CD14-positive monocyte (primary cell): ENCODE measurements at regions not wholly inside any gene's neighbourhood (a gene's known extent, or its start where the extent isn't known, plus 50 kb on each side); places are given as distances from the start of the nearest gene placed in this dataset.
"Not testable (repeated sequence)": the region's sequence is repeated elsewhere in the genome, so short reads cannot be mapped to it uniquely, and the experiment has no call there.

Source experiments
- DNase-seq, 3 donors: peaks; one replicate each; pipeline ENCODE4 v3.0.0-alpha.2; 2011 to 2022
- H2AFZ ChIP-seq: 2 replicates; pipeline ENCODE4 v1.6.0; 2012; ENCODE audit warnings: mild to moderate bottlenecking, low read depth, low read length, inconsistent platforms; ENCODE audit not compliant: insufficient read depth, poor library complexity, severe bottlenecking
- H3K27ac ChIP-seq, 2 donors: 1 replicate in 1 of 2; 2 replicates in 1 of 2; pipeline ENCODE4 v1.5.1; 2012 to 2013; ENCODE audit warnings: low read length in 2 of 2, control low read depth in 1 of 2, inconsistent platforms in 1 of 2, low read depth in 1 of 2, mild to moderate bottlenecking in 1 of 2
- H3K27me3 ChIP-seq, 2 donors: one replicate each; pipeline versions ENCODE4 v1.6.0 to v1.6.1; 2011 to 2013; ENCODE audit warnings: low read length in 2 of 2; ENCODE audit not compliant: control insufficient read depth in 2 of 2, insufficient read depth in 2 of 2
- H3K36me3 ChIP-seq, 2 donors: replicated peaks in 1 of 2; 1 replicate in 1 of 2; 2 replicates in 1 of 2; pipeline versions ENCODE4 v1.5.1 to v1.6.1; 2012 to 2013; ENCODE audit warnings: low read length in 2 of 2, control low read depth in 1 of 2, inconsistent platforms in 1 of 2, mild to moderate bottlenecking in 1 of 2; ENCODE audit not compliant: insufficient read depth in 2 of 2, control insufficient read depth in 1 of 2
- H3K4me1 ChIP-seq, 2 donors: 1 replicate in 1 of 2; 2 replicates in 1 of 2; pipeline versions ENCODE4 v1.5.1 to v1.6.1; 2012 to 2013; ENCODE audit warnings: low read length in 2 of 2, control low read depth in 1 of 2, inconsistent platforms in 1 of 2, mild to moderate bottlenecking in 1 of 2, moderate library complexity in 1 of 2; ENCODE audit not compliant: insufficient read depth in 2 of 2, control insufficient read depth in 1 of 2
- H3K4me2 ChIP-seq: replicated peaks from 2 replicates; pipeline ENCODE3; 2012; ENCODE audit warnings: low read length, moderate library complexity, mild to moderate bottlenecking; ENCODE audit not compliant: poor library complexity, severe bottlenecking; ENCODE audit errors: extremely low read depth
- H3K4me3 ChIP-seq, 3 experiments: fragments of 200-600 bp in 1 of 3; sonication (generic) in 1 of 3; replicated peaks in 1 of 3; 1 replicate in 2 of 3; 2 replicates in 1 of 3; pipeline ENCODE4 v1.5.1; 2011 to 2013; ENCODE audit warnings: low read length in 3 of 3, mild to moderate bottlenecking in 3 of 3, control low read depth in 2 of 3, low read depth in 2 of 3, inconsistent platforms in 1 of 3, moderate library complexity in 1 of 3
- H3K79me2 ChIP-seq: 2 replicates; pipeline ENCODE4 v1.6.0; 2012; ENCODE audit warnings: mild to moderate bottlenecking, control low read depth, inconsistent platforms, low read length, moderate library complexity; ENCODE audit not compliant: insufficient read depth
- H3K9ac ChIP-seq: 2 replicates; pipeline ENCODE4 v1.6.0; 2017; ENCODE audit warnings: low read length, mild to moderate bottlenecking; ENCODE audit not compliant: insufficient read depth, poor library complexity, severe bottlenecking
- H3K9me3 ChIP-seq, 2 donors: replicated peaks in 1 of 2; 1 replicate in 1 of 2; 2 replicates in 1 of 2; pipeline versions ENCODE4 v1.5.1 to v1.6.1; 2012 to 2013; ENCODE audit warnings: low read length in 2 of 2, control low read depth in 1 of 2; ENCODE audit not compliant: control insufficient read depth in 1 of 2, insufficient read depth in 1 of 2
- H4K20me1 ChIP-seq: 2 replicates; pipeline ENCODE4 v1.6.0; 2012; ENCODE audit warnings: mild to moderate bottlenecking, low read length, control low read depth, moderate library complexity; ENCODE audit not compliant: insufficient read depth
- H3K27ac Mint-ChIP-seq, 7 donors: one replicate each; pipeline ENCODE4 v1.8.0; 2020; ENCODE audit warnings: mild to moderate bottlenecking in 7 of 7, mixed read lengths in 7 of 7, moderate library complexity in 6 of 7, inconsistent platforms in 2 of 7
- H3K27me3 Mint-ChIP-seq, 3 donors: one replicate each; pipeline ENCODE4 v1.8.0; 2021 to 2022; ENCODE audit warnings: low read depth in 3 of 3, mild to moderate bottlenecking in 3 of 3, mixed read lengths in 3 of 3, moderate library complexity in 3 of 3, inconsistent platforms in 1 of 3
- H3K36me3 Mint-ChIP-seq, 2 donors: one replicate each; pipeline ENCODE4 v1.8.0; 2020; ENCODE audit warnings: mixed read lengths in 2 of 2, inconsistent platforms in 1 of 2, mild to moderate bottlenecking in 1 of 2
- H3K4me1 Mint-ChIP-seq: one replicate; pipeline ENCODE4 v1.8.0; 2020; ENCODE audit warnings: mild to moderate bottlenecking, mixed read lengths
- H3K4me3 Mint-ChIP-seq, 2 donors: one replicate each; pipeline ENCODE4 v1.8.0; 2020; ENCODE audit warnings: mild to moderate bottlenecking in 2 of 2, mixed read lengths in 2 of 2, moderate library complexity in 1 of 2
- H3K9me3 Mint-ChIP-seq, 7 donors: one replicate each; pipeline ENCODE4 v1.8.0; 2020 to 2022; ENCODE audit warnings: mixed read lengths in 7 of 7, mild to moderate bottlenecking in 6 of 7, moderate library complexity in 6 of 7, inconsistent platforms in 2 of 7
- WGBS: methylation state at CpG from one replicate; pipeline ENCODE4 v1.1.5; 2013; ENCODE audit warnings: missing lambda C conversion rate; ENCODE audit not compliant: insufficient coverage; 5-methylcytosine and 5-hydroxymethylcytosine counted together
- intact Hi-C, 2 donors: fragments of 100-400 bp; cut with micrococcal nuclease; formaldehyde crosslinking; loops; one replicate each; pipeline versions ENCODE4 v1.15.0 to v1.15.1; 2023
- TF ChIP-seq, protein P1 (sequence below): fragments of 200-600 bp; IDR thresholded peaks from one replicate; pipeline ENCODE4 v1.8.0; 2022; ENCODE audit warnings: antibody characterized with exemption, mild to moderate bottlenecking

DNA sequence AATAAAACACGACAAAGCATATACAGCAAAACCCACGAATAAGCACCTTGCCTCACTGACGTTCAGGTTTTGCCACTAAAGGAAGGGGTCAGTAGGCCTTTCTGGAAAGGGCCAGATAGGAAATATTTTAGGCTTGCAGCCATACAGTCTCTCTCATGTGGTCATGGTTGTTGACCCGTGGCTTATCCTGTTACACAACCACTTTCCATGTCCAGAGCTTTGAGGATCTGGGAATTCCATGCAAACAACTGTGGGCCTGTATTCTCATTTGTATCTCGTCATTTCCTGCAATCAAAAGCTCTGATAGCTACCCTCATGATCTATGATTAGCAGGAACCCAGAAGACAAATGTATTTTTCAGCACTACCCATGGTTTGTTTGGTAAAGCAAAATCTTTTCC is 108.3 kb downstream of the DRD1 start:
- Mint-ChIP-seq H3K36me3 (no peaks in the 10 kb centered on the region), H3K27me3 (peaks cover 0 to 3% (median 2%) of the 10 kb centered on the region in 3 donors), H3K27ac (no peak overlapping the region)

DNA sequence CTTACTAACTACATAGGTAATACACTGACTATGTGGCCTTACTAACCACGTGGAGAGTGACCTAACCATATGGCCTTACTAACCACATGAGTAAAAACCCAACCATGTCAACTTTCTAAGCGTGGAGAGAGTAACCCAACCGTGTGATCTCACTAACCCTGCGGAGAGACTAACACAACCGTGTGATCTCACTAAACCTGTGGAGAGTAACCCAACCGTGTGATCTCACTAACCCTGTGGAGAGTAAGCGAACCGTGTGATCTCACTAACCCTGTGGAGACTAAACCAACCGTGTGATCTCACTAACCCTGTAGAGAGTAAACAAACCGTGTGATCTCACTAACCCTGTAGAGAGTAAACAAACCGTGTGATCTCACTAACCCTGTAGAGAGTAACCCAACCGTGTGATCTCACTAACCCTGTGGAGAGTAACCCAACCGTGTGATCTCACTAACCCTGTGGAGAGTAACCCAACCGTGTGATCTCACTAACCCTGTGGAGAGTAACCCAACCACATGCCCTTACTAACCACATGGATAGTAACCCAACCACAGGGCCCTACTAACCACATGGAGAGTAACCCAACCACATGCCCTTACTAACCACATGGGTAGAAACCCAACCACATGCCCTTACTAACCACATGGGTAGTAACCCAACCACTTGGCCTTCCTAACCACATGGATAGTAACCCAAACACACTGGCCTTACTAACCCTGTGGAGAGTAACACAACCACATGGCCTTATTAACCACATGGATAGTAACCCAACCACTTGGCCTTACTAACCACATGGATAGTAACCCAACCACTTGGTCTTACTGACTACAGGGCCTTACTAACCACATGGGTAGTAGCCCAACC is 112.6 kb downstream of the DRD1 start:
- H3K4me3 Mint-ChIP-seq, H3K9ac ChIP-seq, H3K27ac ChIP-seq, H3K27ac Mint-ChIP-seq, H3K4me1 ChIP-seq, H4K20me1 ChIP-seq, H3K36me3 Mint-ChIP-seq, H3K27me3 Mint-ChIP-seq, H3K79me2 ChIP-seq, DNase-seq, H2AFZ ChIP-seq, H3K4me2 ChIP-seq, H3K4me1 Mint-ChIP-seq, H3K36me3 ChIP-seq, H3K27me3 ChIP-seq, H3K9me3 ChIP-seq, H3K9me3 Mint-ChIP-seq, intact Hi-C loops, H3K4me3 ChIP-seq: not testable (repeated sequence)
- WGBS = 94% methylated on average over 10 of the region's 14 CpGs

More for the DNA sequence above, 108.3 kb downstream of the DRD1 start:
- Mint-ChIP-seq H3K4me3 (no peak overlapping the region), H3K4me1 (no peaks in the 10 kb centered on the region), H3K9me3 (peaks cover 0 to 7% (median 0%) of the 10 kb centered on the region in 7 donors)
- no peaks in the 10 kb centered on the region for H3K79me2 ChIP-seq
- no peaks in the 10 kb centered on the region for H3K4me1 ChIP-seq
- DNase-seq = no peak
- no peaks in the 10 kb centered on the region for H3K9me3 ChIP-seq
- H3K36me3 ChIP-seq = no peaks in the 10 kb centered on the region
- 79% methylated on average over 2 of the region's 5 CpGs for WGBS
- no peaks in the 10 kb centered on the region for H4K20me1 ChIP-seq
- H3K4me2 ChIP-seq = no peak overlapping the region
- H2AFZ ChIP-seq = no peak overlapping the region
- no peak overlapping the region for H3K4me3 ChIP-seq
- intact Hi-C loops = no loop called here
- TF ChIP-seq, protein P1, sequence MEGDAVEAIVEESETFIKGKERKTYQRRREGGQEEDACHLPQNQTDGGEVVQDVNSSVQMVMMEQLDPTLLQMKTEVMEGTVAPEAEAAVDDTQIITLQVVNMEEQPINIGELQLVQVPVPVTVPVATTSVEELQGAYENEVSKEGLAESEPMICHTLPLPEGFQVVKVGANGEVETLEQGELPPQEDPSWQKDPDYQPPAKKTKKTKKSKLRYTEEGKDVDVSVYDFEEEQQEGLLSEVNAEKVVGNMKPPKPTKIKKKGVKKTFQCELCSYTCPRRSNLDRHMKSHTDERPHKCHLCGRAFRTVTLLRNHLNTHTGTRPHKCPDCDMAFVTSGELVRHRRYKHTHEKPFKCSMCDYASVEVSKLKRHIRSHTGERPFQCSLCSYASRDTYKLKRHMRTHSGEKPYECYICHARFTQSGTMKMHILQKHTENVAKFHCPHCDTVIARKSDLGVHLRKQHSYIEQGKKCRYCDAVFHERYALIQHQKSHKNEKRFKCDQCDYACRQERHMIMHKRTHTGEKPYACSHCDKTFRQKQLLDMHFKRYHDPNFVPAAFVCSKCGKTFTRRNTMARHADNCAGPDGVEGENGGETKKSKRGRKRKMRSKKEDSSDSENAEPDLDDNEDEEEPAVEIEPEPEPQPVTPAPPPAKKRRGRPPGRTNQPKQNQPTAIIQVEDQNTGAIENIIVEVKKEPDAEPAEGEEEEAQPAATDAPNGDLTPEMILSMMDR = no peak
- no peak overlapping the region for H3K27ac ChIP-seq
- H3K9ac ChIP-seq = no peak overlapping the region
- H3K27me3 ChIP-seq = no peaks in the 10 kb centered on the region
